A549 (cell line): ENCODE measurements at regions not wholly inside any gene's neighbourhood (a gene's known extent, or its start where the extent isn't known, plus 50 kb on each side); places are given as distances from the start of the nearest gene placed in this dataset.
"Not testable (repeated sequence)": the region's sequence is repeated elsewhere in the genome, so short reads cannot be mapped to it uniquely, and the experiment has no call there.

ENCODE experiments used
- ATAC-seq, 2 experiments: fragments of 200-7000 bp in 1 of 2; fragments of >200 bp in 1 of 2; cut with Nextera tagmentation in 1 of 2; cut with Tn5 transposase in 1 of 2; 3 replicates each; pipeline versions ENCODE4 v1.8.0 to v1.9.1; 2018 to 2020; ENCODE audit warnings: mild to moderate bottlenecking in 1 of 2, moderate library complexity in 1 of 2
- CTCF ChIA-PET: fragments of 300-600 bp; sonication (Branson Sonifier 250); formaldehyde crosslinking; extraction: SDS; loops from one replicate; lab custom pipeline; 2021; ENCODE audit warnings: antibody characterized with exemption, inconsistent platforms; lab: Yijun Ruan, JAX
- POLR2A ChIA-PET: fragments of 350-600 bp; formaldehyde crosslinking; extraction: SDS; loops from one replicate; lab custom pipeline; 2021; ENCODE audit warnings: antibody characterized with exemption, inconsistent platforms; lab: Yijun Ruan, JAX
- DNase-seq, 2 experiments: peaks; one replicate each; pipeline versions ENCODE4 v3.0.0 to v3.0.0-alpha.2; 2011 to 2016; ENCODE audit warnings: low read depth in 1 of 2, low spot score in 1 of 2
- FAIRE-seq: peaks from 2 replicates; lab custom pipeline; 2011; peaks lifted over from hg19 to GRCh38; lab: Jason Lieb, UNC
- H3K27ac ChIP-seq, 2 experiments: fragments of >200 bp; sonication (Bioruptor Twin); formaldehyde crosslinking; 3 replicates each; pipeline ENCODE4 v1.5.1; 2016 to 2017
- H3K4me1 ChIP-seq: fragments of >200 bp; sonication (Bioruptor Twin); formaldehyde crosslinking; 3 replicates; pipeline ENCODE4 v1.6.1; 2016
- H3K4me2 ChIP-seq: fragments of >200 bp; sonication (Bioruptor Twin); formaldehyde crosslinking; 3 replicates; pipeline ENCODE4 v1.6.1; 2016
- H3K4me3 ChIP-seq: fragments of >200 bp; sonication (Bioruptor Twin); formaldehyde crosslinking; 3 replicates; pipeline ENCODE4 v1.5.1; 2016
- H3K9me3 ChIP-seq: fragments of >200 bp; sonication (Bioruptor Twin); formaldehyde crosslinking; 3 replicates; pipeline ENCODE4 v1.6.1; 2016
- CEBPB ChIP-seq, 2 experiments: fragments of >200 bp in 1 of 2; sonication (Bioruptor Twin) in 1 of 2; formaldehyde crosslinking in 1 of 2; IDR thresholded peaks; 2 replicates each; pipeline ENCODE4 v1.6.1; 2012 to 2016
- CHD2 ChIP-seq: fragments of 150-350 bp; IDR thresholded peaks from 2 replicates; pipeline ENCODE4 v1.6.1; 2014; ENCODE audit warnings: low read length; ENCODE audit not compliant: partially characterized antibody
- ELK1 ChIP-seq: fragments of 150-350 bp; IDR thresholded peaks from 2 replicates; pipeline ENCODE4 v1.6.1; 2014; ENCODE audit warnings: low read depth, mild to moderate bottlenecking, low read length
- ESRRA ChIP-seq: fragments of 150-350 bp; IDR thresholded peaks from 2 replicates; pipeline ENCODE4 v1.6.1; 2014; ENCODE audit warnings: mild to moderate bottlenecking, low read length, borderline replicate concordance
- GATA3 ChIP-seq: IDR thresholded peaks from 2 replicates; pipeline ENCODE4 v1.6.1; 2012; ENCODE audit warnings: borderline replicate concordance
- HMGXB4 ChIP-seq: fragments of 250-450 bp; sonication (Bioruptor Pico); IDR thresholded peaks from 2 replicates; pipeline ENCODE4 v1.5.0; 2021; ENCODE audit warnings: mild to moderate bottlenecking, moderate library complexity, borderline replicate concordance
- HOXA7 ChIP-seq: fragments of 250-450 bp; sonication (Bioruptor Pico); IDR thresholded peaks from 2 replicates; pipeline ENCODE4 v1.5.0; 2020; ENCODE audit warnings: mild to moderate bottlenecking, moderate library complexity
- HOXB5 ChIP-seq: fragments of 250-450 bp; sonication (Bioruptor Pico); IDR thresholded peaks from 2 replicates; pipeline ENCODE4 v1.5.0; 2020; ENCODE audit warnings: mild to moderate bottlenecking, moderate library complexity
- KDM1A ChIP-seq: fragments of 200-600 bp; sonication (generic); IDR thresholded peaks from 2 replicates; pipeline ENCODE4 v1.6.1; 2016; ENCODE audit warnings: low read depth, mild to moderate bottlenecking
- NFE2L2 ChIP-seq: fragments of 150-350 bp; conservative IDR thresholded peaks from 2 replicates; pipeline ENCODE4 v1.6.1; 2014; ENCODE audit warnings: low read length
- PBX3 ChIP-seq: IDR thresholded peaks from 2 replicates; pipeline ENCODE4 v1.6.1; 2012
- RFX5 ChIP-seq: fragments of 450-650 bp; IDR thresholded peaks from 2 replicates; pipeline ENCODE4 v1.7.1; 2014; ENCODE audit warnings: antibody characterized with exemption, mild to moderate bottlenecking, moderate library complexity
- SMC3 ChIP-seq: fragments of >200 bp; sonication (Bioruptor Twin); formaldehyde crosslinking; IDR thresholded peaks from 3 replicates; pipeline ENCODE4 v1.6.1; 2018; ENCODE audit warnings: inconsistent platforms
- SREBF2 ChIP-seq: fragments of 450-650 bp; IDR thresholded peaks from 2 replicates; pipeline ENCODE4 v1.6.1; 2014; ENCODE audit warnings: mild to moderate bottlenecking, moderate library complexity
- USF2 ChIP-seq: fragments of 450-650 bp; IDR thresholded peaks from 2 replicates; pipeline ENCODE4 v1.6.1; 2014; ENCODE audit warnings: antibody characterized with exemption
- ZFP36 ChIP-seq: fragments of 450-650 bp; IDR thresholded peaks from 2 replicates; pipeline ENCODE4 v1.6.1; 2014; ENCODE audit warnings: borderline replicate concordance; ENCODE audit not compliant: partially characterized antibody
- ZNF302 ChIP-seq: fragments of 250-450 bp; sonication (Bioruptor Pico); IDR thresholded peaks from 2 replicates; pipeline ENCODE4 v1.9.0; 2021; ENCODE audit warnings: inconsistent platforms, mild to moderate bottlenecking, moderate library complexity
- WGBS: methylation state at CpG from one replicate; pipeline ENCODE4 v1.1.6; 2017; ENCODE audit errors: missing lambda C conversion rate; 5-methylcytosine and 5-hydroxymethylcytosine counted together

GRCh38 chr18:66867653-66868052, 263.8 kb upstream of the CDH19 start:
- no peak for FAIRE-seq
- WGBS, result 37% methylated on average over 4 of the region's 4 CpGs
- TF ChIP-seq HOXB5 (CRISPR knock-in tag) (no peak), SMC3 (no peak), PBX3 (no peak), HMGXB4 (CRISPR knock-in tag) (no peak), ZNF302 (no peak)
- H3K4me3 ChIP-seq, result no peak overlapping the region
- H3K9me3 ChIP-seq, result no peaks in the 10 kb centered on the region
- no peak for DNase-seq
- CTCF ChIA-PET, result no interaction called here
- no peak overlapping the region for H3K27ac ChIP-seq
- H3K4me2 ChIP-seq, result no peak overlapping the region
- POLR2A ChIA-PET, result no interaction called here
- no peak for ATAC-seq
- H3K4me1 ChIP-seq, result no peaks in the 10 kb centered on the region

- DNase-seq, H3K4me2 ChIP-seq, ATAC-seq, FAIRE-seq, H3K4me3 ChIP-seq, H3K27ac ChIP-seq, POLR2A ChIA-PET, H3K9me3 ChIP-seq, CTCF ChIA-PET, H3K4me1 ChIP-seq: not testable (repeated sequence)
- 72% methylated on average over 10 of the region's 43 CpGs for WGBS
Observed at GRCh38 chr18:66866427-66866940, 262.6 kb upstream of the CDH19 start.

- Histone ChIP-seq H3K4me1 (no peaks in the 10 kb centered on the region), H3K4me3 (no peak overlapping the region), H3K4me2 (no peak overlapping the region), H3K27ac (no peak overlapping the region), H3K9me3 (no peaks in the 10 kb centered on the region)
- TF ChIP-seq GATA3, result no peak
- no peak for TF ChIP-seq ESRRA
- no peak for TF ChIP-seq ZNF302
- no peak for TF ChIP-seq SMC3
- TF ChIP-seq SREBF2, result no peak
- TF ChIP-seq NFE2L2, result no peak
- no peak for TF ChIP-seq PBX3
- TF ChIP-seq ZFP36, result no peak
- ATAC-seq (no peak), FAIRE-seq (no peak), DNase-seq (no peak)
- ChIA-PET POLR2A (no interaction called here), CTCF (no interaction called here)
- 26% methylated on average over 3 of the region's 4 CpGs for WGBS
Observed at GRCh38 chr18:66838340-66838987, 234.6 kb upstream of the CDH19 start.

- no peak for DNase-seq
- Histone ChIP-seq H3K4me1 (no peaks in the 10 kb centered on the region), H3K4me2 (no peak overlapping the region)
- TF ChIP-seq ELK1 (no peak), NFE2L2 (no peak), RFX5 (no peak), ESRRA (no peak), KDM1A (no peak), PBX3 (no peak), USF2 (no peak), CHD2 (no peak), HOXA7 (CRISPR knock-in tag) (no peak), CEBPB (IDR thresholded peaks at IDR 0.05) (no peak)
- TF ChIP-seq, all 56 proteins: peak for 0
- no peak overlapping the region for H3K4me3 ChIP-seq
- FAIRE-seq, result no peak
- no peaks in the 10 kb centered on the region for H3K9me3 ChIP-seq
- ChIA-PET CTCF (no interaction called here), POLR2A (no interaction called here)
- WGBS, result 15% methylated on average over 4 of the region's 4 CpGs
- H3K27ac ChIP-seq, result no peak overlapping the region
- ATAC-seq, result no peak
Observed at GRCh38 chr18:66833646-66834045, 229.8 kb upstream of the CDH19 start.
